GM18499 (cell line): ENCODE measurements at regions not wholly inside any gene's neighbourhood (a gene's known extent, or its start where the extent isn't known, plus 50 kb on each side); places are given as distances from the start of the nearest gene placed in this dataset.
"Not testable (repeated sequence)": the region's sequence is repeated elsewhere in the genome, so short reads cannot be mapped to it uniquely, and the experiment has no call there.

Experiments
- ATAC-seq: cut with Tn5 transposase; IDR thresholded peaks from one replicate; pipeline ENCODE4 v1.9.1; 2021; ENCODE audit warnings: moderate number of reproducible peaks; ENCODE audit not compliant: insufficient read depth, unreplicated experiment

GRCh38 chr1:148285946-148286345, 133.9 kb upstream of the NBPF11 start:
- not testable (repeated sequence) for ATAC-seq

- ATAC-seq, result not testable (repeated sequence)
Measured at GRCh38 chr1:148280831-148281572, 128.9 kb upstream of the NBPF11 start.

GRCh38 chr1:148279002-148279542, 127.0 kb upstream of the NBPF11 start:
- ATAC-seq, result not testable (repeated sequence)

- not testable (repeated sequence) for ATAC-seq
Measured at GRCh38 chr1:148277865-148278279, 125.8 kb upstream of the NBPF11 start.

GRCh38 chr1:148267066-148267465, 115.0 kb upstream of the NBPF11 start:
- ATAC-seq, result not testable (repeated sequence)

- no peak for ATAC-seq
Measured at GRCh38 chr1:148264374-148265276, 112.5 kb upstream of the NBPF11 start.

GRCh38 chr1:148263906-148264255, 111.8 kb upstream of the NBPF11 start:
- no peak for ATAC-seq

- peak; percentile 59 for ATAC-seq
Measured at GRCh38 chr1:148263128-148263905, 111.2 kb upstream of the NBPF11 start.

GRCh38 chr1:148261684-148262083, 109.6 kb upstream of the NBPF11 start:
- ATAC-seq, result not testable (repeated sequence)

- not testable (repeated sequence) for ATAC-seq
Measured at GRCh38 chr1:148257886-148258285, 105.8 kb upstream of the NBPF11 start.

GRCh38 chr1:148254611-148255429, 102.7 kb upstream of the NBPF11 start:
- ATAC-seq, result not testable (repeated sequence)

- ATAC-seq, result not testable (repeated sequence)
Measured at GRCh38 chr1:148253808-148254207, 101.7 kb upstream of the NBPF11 start.

- not testable (repeated sequence) for ATAC-seq
Measured at GRCh38 chr1:148248798-148249197, 96.7 kb upstream of the NBPF11 start.

GRCh38 chr1:148246258-148246861, 94.3 kb upstream of the NBPF11 start:
- not testable (repeated sequence) for ATAC-seq

- not testable (repeated sequence) for ATAC-seq
Measured at GRCh38 chr1:148245843-148246242, 93.8 kb upstream of the NBPF11 start.

- ATAC-seq, result not testable (repeated sequence)
Measured at GRCh38 chr1:148245443-148245842, 93.4 kb upstream of the NBPF11 start.

- ATAC-seq, result not testable (repeated sequence)
Measured at GRCh38 chr1:148233250-148233649, 81.2 kb upstream of the NBPF11 start.

GRCh38 chr1:148228846-148229245, 76.8 kb upstream of the NBPF11 start:
- ATAC-seq, result not testable (repeated sequence)
